SK-N-MC (cell line): ENCODE measurements at regions not wholly inside any gene's neighbourhood (a gene's known extent, or its start where the extent isn't known, plus 50 kb on each side); places are given as distances from the start of the nearest gene placed in this dataset.

Source experiments
- EZH2 ChIP-seq: fragments of 200-600 bp; sonication (generic); IDR thresholded peaks from one replicate; pipeline ENCODE4 v1.6.1; 2017; ENCODE audit warnings: antibody characterized with exemption
- POLR2AphosphoS5 ChIP-seq: IDR thresholded peaks from 2 replicates; pipeline ENCODE4 v1.6.1; 2012; ENCODE audit warnings: mild to moderate bottlenecking, low read depth, low read length, borderline replicate concordance

DNA sequence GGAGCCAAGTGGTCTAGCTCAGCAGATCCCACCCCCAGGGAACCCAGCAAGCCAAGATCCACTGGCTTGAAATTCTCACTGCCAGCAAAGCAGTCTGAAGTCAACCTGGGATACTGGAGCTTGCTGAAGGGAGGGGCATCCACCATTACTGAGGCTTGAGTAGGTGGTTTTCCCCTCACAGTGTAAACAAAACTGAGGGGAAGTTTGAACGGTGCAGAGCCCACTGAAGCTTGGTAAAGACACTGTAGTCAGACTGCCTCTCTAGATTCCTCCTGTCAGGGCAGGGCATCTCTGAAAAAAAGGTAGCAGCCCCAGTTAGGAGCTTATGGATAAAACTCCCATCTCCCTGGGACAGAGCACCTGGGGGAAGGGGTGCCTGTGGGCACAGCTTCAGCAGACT, 819.5 kb upstream of the EPHA7 start:
- TF ChIP-seq POLR2AphosphoS5, result no peak
- TF ChIP-seq EZH2, result no peak
